ENCODE measurements at regions not wholly inside any gene's neighbourhood (a gene's known extent, or its start where the extent isn't known, plus 50 kb on each side); places are given as distances from the start of the nearest gene placed in this dataset.

GRCh38 chr14:106210650-106211049 is 684.3 kb downstream of the TMEM121 start:
- DNase-seq (ENCODE audit: low read depth, low spot score) (no peak), FAIRE-seq (no peak)
- TF ChIP-seq POLR2A (IDR thresholded peaks at IDR 0.05; ENCODE audit: low read depth, low read length) (no peak), JUN (IDR thresholded peaks at IDR 0.05; ENCODE audit: borderline replicate concordance, insufficient read depth, insufficient read length, low read depth) (no peak), MAX (IDR thresholded peaks at IDR 0.05; ENCODE audit: insufficient read depth, insufficient read length) (no peak), POLR2AphosphoS5 (IDR thresholded peaks at IDR 0.05; ENCODE audit: insufficient read depth, low read depth, low read length) (no peak)
- no TSS peak for BruUV-seq (replicated peaks)
- Histone ChIP-seq H4K20me1 (replicated peaks; ENCODE audit: control insufficient read depth, extremely low read depth, insufficient read depth, low read length) (no peaks in the 10 kb centered on the region), H3K4me2 (ENCODE audit: insufficient read depth, low read length) (no peak overlapping the region), H3K79me2 (ENCODE audit: control insufficient read depth, insufficient read depth, low read length) (no peaks in the 10 kb centered on the region), H3K4me3 (replicated peaks in 1 of 3; ENCODE audit: insufficient read depth in 1 of 3, low read depth in 1 of 3, low read length in 3 of 3) (no peak overlapping the region), H3K27me3 (ENCODE audit: control insufficient read depth in 2 of 2, insufficient read depth in 2 of 2, low read length in 2 of 2) (no peaks in the 10 kb centered on the region), H3K9me1 (replicated peaks; ENCODE audit: control insufficient read depth, extremely low read depth, insufficient read depth, low read length) (no peaks in the 10 kb centered on the region), H3K36me3 (ENCODE audit: control insufficient read depth in 2 of 2, extremely low read depth in 1 of 2, insufficient read depth in 2 of 2, low read length in 2 of 2) (no peaks in the 10 kb centered on the region), H3K9ac (replicated peaks; ENCODE audit: extremely low read depth, insufficient read depth, low read length) (no peak overlapping the region), H3K9me3 (replicated peaks; ENCODE audit: control insufficient read depth, insufficient read depth, low read length) (peaks cover 12% of the 10 kb centered on the region), H3K27ac (ENCODE audit: insufficient read depth, low read depth, low read length) (no peak overlapping the region), H3K4me1 (ENCODE audit: control insufficient read depth, extremely low read depth, insufficient read depth, low read length) (no peaks in the 10 kb centered on the region), H2AFZ (ENCODE audit: low read depth, low read length) (no peak overlapping the region)
- intact Hi-C loops (cut with micrococcal nuclease) (no loop called here), dilution Hi-C loops (cut with MboI; ENCODE audit: extremely low pct_ligation_motif_present, low sequenced_read_pairs) (no loop called here)
- ChIA-PET CTCF (no interaction called here), POLR2A (no interaction called here)

GRCh38 chr14:106211334-106211900 is 685.0 kb downstream of the TMEM121 start:
- H2AFZ ChIP-seq (ENCODE audit: low read depth, low read length), result no peak overlapping the region

More at GRCh38 chr14:106211334-106211900, 685.0 kb downstream of the TMEM121 start:
- ChIA-PET POLR2A (no interaction called here), CTCF (no interaction called here)
- FAIRE-seq (no peak), DNase-seq (ENCODE audit: low read depth, low spot score) (no peak)
- H3K27ac ChIP-seq (ENCODE audit: insufficient read depth, low read depth, low read length), result no peak overlapping the region
- BruUV-seq (replicated peaks), result no TSS peak
- H3K36me3 ChIP-seq (ENCODE audit: control insufficient read depth in 2 of 2, extremely low read depth in 1 of 2, insufficient read depth in 2 of 2, low read length in 2 of 2), result no peaks in the 10 kb centered on the region
- TF ChIP-seq MYC (IDR thresholded peaks at IDR 0.05; ENCODE audit: low read depth, low read length) (no peak), POLR2A (IDR thresholded peaks at IDR 0.05; ENCODE audit: low read depth, low read length) (no peak), POLR2AphosphoS5 (IDR thresholded peaks at IDR 0.05; ENCODE audit: insufficient read depth, low read depth, low read length) (no peak), GATA2 (IDR thresholded peaks at IDR 0.05; ENCODE audit: insufficient read depth, insufficient read length, low read depth, low read length) (no peak), MAX (IDR thresholded peaks at IDR 0.05; ENCODE audit: insufficient read depth, insufficient read length) (no peak), FOS (IDR thresholded peaks at IDR 0.05; ENCODE audit: borderline replicate concordance, insufficient read depth, low read length) (no peak), JUN (IDR thresholded peaks at IDR 0.05; ENCODE audit: borderline replicate concordance, insufficient read depth, insufficient read length, low read depth) (no peak), EZH2 (IDR thresholded peaks at IDR 0.05; ENCODE audit: borderline replicate concordance, low read depth, low read length, severe bottlenecking) (no peak), CTCF (IDR thresholded peaks at IDR 0.05; ENCODE audit: extremely low read depth in 1 of 2, insufficient read depth in 1 of 2, low read depth in 1 of 2, low read length in 2 of 2) (no peak)
- no peaks in the 10 kb centered on the region for H3K79me2 ChIP-seq (ENCODE audit: control insufficient read depth, insufficient read depth, low read length)
- peaks cover 12% of the 10 kb centered on the region for H3K9me3 ChIP-seq (replicated peaks; ENCODE audit: control insufficient read depth, insufficient read depth, low read length)
- H3K4me1 ChIP-seq (ENCODE audit: control insufficient read depth, extremely low read depth, insufficient read depth, low read length), result no peaks in the 10 kb centered on the region
- H4K20me1 ChIP-seq (replicated peaks; ENCODE audit: control insufficient read depth, extremely low read depth, insufficient read depth, low read length), result no peaks in the 10 kb centered on the region
- intact Hi-C loops (cut with micrococcal nuclease) (no loop called here), dilution Hi-C loops (cut with MboI; ENCODE audit: extremely low pct_ligation_motif_present, low sequenced_read_pairs) (no loop called here)
- H3K9me1 ChIP-seq (replicated peaks; ENCODE audit: control insufficient read depth, extremely low read depth, insufficient read depth, low read length), result no peaks in the 10 kb centered on the region
- no peak overlapping the region for H3K4me2 ChIP-seq (ENCODE audit: insufficient read depth, low read length)
- H3K9ac ChIP-seq (replicated peaks; ENCODE audit: extremely low read depth, insufficient read depth, low read length), result no peak overlapping the region
- H3K27me3 ChIP-seq (ENCODE audit: control insufficient read depth in 2 of 2, insufficient read depth in 2 of 2, low read length in 2 of 2), result no peaks in the 10 kb centered on the region
- no peak overlapping the region for H3K4me3 ChIP-seq (replicated peaks in 1 of 3; ENCODE audit: insufficient read depth in 1 of 3, low read depth in 1 of 3, low read length in 3 of 3)

Data from endothelial cell of umbilical vein (primary cell).